Common myeloid progenitor, CD34-positive (primary cell): ENCODE measurements at regions not wholly inside any gene's neighbourhood (a gene's known extent, or its start where the extent isn't known, plus 50 kb on each side); places are given as distances from the start of the nearest gene placed in this dataset.

Source experiments
- CTCF ChIA-PET: fragments of 350-600 bp; sonication (Branson Sonifier 250); formaldehyde crosslinking; loops from one replicate; lab custom pipeline; 2021; ENCODE audit warnings: antibody characterized with exemption; lab: Charles Lee
- POLR2A ChIA-PET: fragments of 350-600 bp; sonication (Branson Sonifier 250); formaldehyde crosslinking; loops from one replicate; lab custom pipeline; 2021; ENCODE audit warnings: antibody characterized with exemption; lab: Charles Lee
- DNase-seq, 3 donors: peaks; one replicate each; pipeline versions ENCODE4 v3.0.0 to v3.0.0-alpha.2; 2013
- H3K27ac ChIP-seq, 2 experiments: 1 replicate in 1 of 2; 2 replicates in 1 of 2; pipeline ENCODE4 v1.7.0; 2013; ENCODE audit warnings: inconsistent platforms in 2 of 2, low read length in 2 of 2, mild to moderate bottlenecking in 2 of 2, low read depth in 1 of 2, moderate library complexity in 1 of 2; ENCODE audit not compliant: severe bottlenecking in 2 of 2, insufficient read depth in 1 of 2, poor library complexity in 1 of 2
- H3K27me3 ChIP-seq, 5 experiments: replicated peaks in 2 of 5; 1 replicate in 3 of 5; 2 replicates in 2 of 5; pipeline versions ENCODE4 v1.6.1 to v1.7.0; 2013; ENCODE audit warnings: low read length in 4 of 5, mild to moderate bottlenecking in 2 of 5, moderate library complexity in 2 of 5, inconsistent platforms in 1 of 5; ENCODE audit not compliant: insufficient read depth in 5 of 5, control insufficient read depth in 4 of 5
- H3K36me3 ChIP-seq, 4 experiments: 1 replicate in 2 of 4; 2 replicates in 2 of 4; pipeline versions ENCODE4 v1.6.1 to v1.7.0; 2013; ENCODE audit warnings: low read length in 3 of 4, control low read depth in 1 of 4, mild to moderate bottlenecking in 1 of 4; ENCODE audit not compliant: control insufficient read depth in 4 of 4, insufficient read depth in 4 of 4
- H3K4me1 ChIP-seq, 4 experiments: 1 replicate in 3 of 4; 2 replicates in 1 of 4; pipeline versions ENCODE4 v1.6.1 to v1.7.1; 2013; ENCODE audit warnings: low read length in 3 of 4, mild to moderate bottlenecking in 3 of 4, control low read depth in 1 of 4, inconsistent platforms in 1 of 4, moderate library complexity in 1 of 4; ENCODE audit not compliant: control insufficient read depth in 4 of 4, insufficient read depth in 4 of 4; ENCODE audit errors: control extremely low read depth in 1 of 4
- H3K4me3 ChIP-seq, 7 experiments: 1 replicate in 4 of 7; 2 replicates in 3 of 7; pipeline versions ENCODE4 v1.5.1 to v1.7.0; 2013; ENCODE audit warnings: mild to moderate bottlenecking in 7 of 7, low read length in 6 of 7, moderate library complexity in 6 of 7, inconsistent platforms in 2 of 7, low read depth in 2 of 7, control low read depth in 1 of 7; ENCODE audit not compliant: insufficient read depth in 4 of 7, control insufficient read depth in 1 of 7; ENCODE audit errors: extremely low read depth in 1 of 7
- H3K9me3 ChIP-seq, 5 experiments: 1 replicate in 4 of 5; 2 replicates in 1 of 5; pipeline versions ENCODE4 v1.6.1 to v1.7.1; 2013; ENCODE audit warnings: low read length in 4 of 5, mild to moderate bottlenecking in 2 of 5, inconsistent platforms in 1 of 5, low read depth in 1 of 5, moderate library complexity in 1 of 5; ENCODE audit not compliant: control insufficient read depth in 4 of 5, insufficient read depth in 2 of 5; ENCODE audit errors: control extremely low read depth in 1 of 5
- WGBS: methylation state at CpG from one replicate; pipeline ENCODE4 v1.1.5; 2013; ENCODE audit not compliant: insufficient coverage; 5-methylcytosine and 5-hydroxymethylcytosine counted together

DNA sequence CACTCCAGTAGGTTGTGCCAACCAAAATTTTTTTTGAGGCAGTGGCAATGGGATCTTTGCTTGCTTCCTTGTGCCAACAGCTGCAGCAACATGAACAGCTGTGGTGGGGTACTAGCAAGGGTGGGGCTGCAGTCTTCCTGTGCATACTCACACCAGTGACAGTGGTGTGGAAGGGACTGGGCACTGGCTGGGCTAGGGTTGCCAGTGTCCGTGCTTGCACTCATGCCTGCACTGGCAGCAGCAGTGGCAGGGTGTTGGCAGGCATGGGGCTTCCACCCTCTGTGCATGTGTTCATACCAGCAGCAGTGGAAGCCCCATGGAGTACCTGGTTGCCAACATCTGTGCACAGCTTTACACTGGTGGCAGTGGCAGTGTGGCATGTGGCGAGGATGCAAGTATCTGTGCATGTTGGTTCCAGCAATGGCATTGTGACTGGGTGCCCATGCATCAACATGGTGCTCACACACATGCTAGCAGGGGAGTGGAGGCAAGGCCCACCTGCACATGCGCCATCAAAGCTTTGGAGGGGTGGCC, 1312.6 kb downstream of the PCDH18 start:
- ChIA-PET POLR2A (no interaction called here), CTCF (no interaction called here)
- Histone ChIP-seq H3K4me1 (no peaks in the 10 kb centered on the region), H3K4me3 (no peak overlapping the region), H3K27ac (no peak overlapping the region), H3K36me3 (no peaks in the 10 kb centered on the region), H3K27me3 (no peaks in the 10 kb centered on the region), H3K9me3 (no peaks in the 10 kb centered on the region)
- 100% methylated on average over 3 of the region's 3 CpGs for WGBS
- no peak for DNase-seq

DNA sequence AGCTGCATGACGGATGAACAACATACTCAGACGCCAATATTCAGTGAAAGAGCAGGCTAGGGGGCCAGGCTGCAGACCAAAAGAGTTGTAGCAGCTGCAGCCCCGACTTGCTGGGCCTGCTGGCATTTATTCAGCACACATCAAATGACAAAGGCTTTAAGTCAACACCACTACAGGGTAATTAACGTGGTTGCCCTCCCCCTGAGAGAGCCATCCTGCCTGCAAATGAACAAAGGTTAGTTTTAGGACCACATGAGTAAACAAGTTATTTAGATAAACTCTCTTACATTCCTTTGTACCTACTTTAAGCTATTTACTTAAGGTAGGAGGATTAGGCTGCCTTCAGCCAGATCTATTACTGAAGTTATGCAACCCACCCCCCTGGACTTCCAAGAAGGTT, 1329.1 kb downstream of the PCDH18 start:
- whole genome bisulfite sequencing = 72% methylated on average over 2 of the region's 4 CpGs
- no peaks in the 10 kb centered on the region for H3K36me3 ChIP-seq
- DNase-seq = no peak
- ChIA-PET POLR2A (no interaction called here), CTCF (no interaction called here)
- peaks cover 0 to under 1% (median 0%) of the 10 kb centered on the region in 5 experiments for H3K9me3 ChIP-seq
- H3K4me1 ChIP-seq = no peaks in the 10 kb centered on the region
- no peak overlapping the region for H3K4me3 ChIP-seq
- H3K27me3 ChIP-seq = no peaks in the 10 kb centered on the region
- H3K27ac ChIP-seq = no peak overlapping the region

GRCh38 chr4:136198358-136198757, 1333.9 kb downstream of the PCDH18 start:
- no CpG with 5 or more reads among the region's 1 CpG for WGBS
- ChIA-PET CTCF (no interaction called here), POLR2A (no interaction called here)
- no peak for DNase-seq
- H3K27me3 ChIP-seq = no peaks in the 10 kb centered on the region
- H3K36me3 ChIP-seq = no peaks in the 10 kb centered on the region
- no peak overlapping the region for H3K27ac ChIP-seq
- no peak overlapping the region for H3K4me3 ChIP-seq
- H3K4me1 ChIP-seq = no peaks in the 10 kb centered on the region
- H3K9me3 ChIP-seq = no peaks in the 10 kb centered on the region

DNA sequence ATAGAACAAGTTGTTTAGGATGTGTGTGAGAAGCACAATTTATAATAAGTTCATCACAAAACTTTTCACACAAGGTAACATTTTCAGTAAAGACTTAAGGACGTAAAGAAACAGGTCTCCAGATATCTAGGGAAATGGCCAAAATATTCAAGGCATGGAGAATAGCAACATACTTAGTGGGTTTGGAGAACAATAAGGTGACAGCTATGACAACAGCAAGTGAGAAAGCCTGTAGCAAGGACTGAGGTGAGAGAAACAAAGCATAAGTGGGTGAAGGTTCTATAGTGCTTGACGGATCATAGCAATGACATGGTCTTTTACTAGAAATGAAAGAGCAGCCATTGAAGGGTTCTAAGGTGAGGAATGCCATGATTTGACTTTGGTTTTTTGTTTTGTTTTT, 1337.3 kb downstream of the PCDH18 start:
- Histone ChIP-seq H3K36me3 (no peaks in the 10 kb centered on the region), H3K4me3 (no peak overlapping the region), H3K4me1 (no peaks in the 10 kb centered on the region), H3K9me3 (no peaks in the 10 kb centered on the region), H3K27me3 (no peaks in the 10 kb centered on the region), H3K27ac (no peak overlapping the region)
- POLR2A ChIA-PET = no interaction called here
- DNase-seq = no peak
- WGBS = no CpG with 5 or more reads among the region's 2 CpGs
- CTCF ChIA-PET = no interaction called here

- no peak for DNase-seq
- Histone ChIP-seq H3K36me3 (no peaks in the 10 kb centered on the region), H3K4me1 (no peaks in the 10 kb centered on the region), H3K27me3 (no peaks in the 10 kb centered on the region), H3K4me3 (no peak overlapping the region), H3K9me3 (no peaks in the 10 kb centered on the region), H3K27ac (no peak overlapping the region)
- WGBS = 100% methylated on average over 1 of the region's 2 CpGs
- POLR2A ChIA-PET = no interaction called here
- CTCF ChIA-PET = no interaction called here
These were observed 1345.6 kb downstream of the PCDH18 start for GRCh38 chr4:136186650-136187049.

GRCh38 chr4:136183513-136183912, 1348.8 kb downstream of the PCDH18 start:
- Histone ChIP-seq H3K27ac (no peak overlapping the region), H3K4me3 (no peak overlapping the region), H3K36me3 (no peaks in the 10 kb centered on the region), H3K4me1 (no peaks in the 10 kb centered on the region), H3K27me3 (no peaks in the 10 kb centered on the region), H3K9me3 (no peaks in the 10 kb centered on the region)
- ChIA-PET POLR2A (no interaction called here), CTCF (no interaction called here)
- DNase-seq = no peak
- 100% methylated on average over 1 of the region's 4 CpGs for WGBS

GRCh38 chr4:136156947-136157346, 1375.3 kb downstream of the PCDH18 start:
- peak in 1 of 3 donors; percentile 0 for DNase-seq
- no peaks in the 10 kb centered on the region for H3K27me3 ChIP-seq
- no peak overlapping the region for H3K27ac ChIP-seq
- H3K36me3 ChIP-seq = no peaks in the 10 kb centered on the region
- no peaks in the 10 kb centered on the region for H3K4me1 ChIP-seq
- ChIA-PET CTCF (no interaction called here), POLR2A (no interaction called here)
- peaks cover 0 to 2% (median 0%) of the 10 kb centered on the region in 5 experiments for H3K9me3 ChIP-seq
- WGBS = no CpG with 5 or more reads among the region's 1 CpG
- no peak overlapping the region for H3K4me3 ChIP-seq
